Hepatocyte (in vitro differentiated cells): ENCODE measurements at regions not wholly inside any gene's neighbourhood (a gene's known extent, or its start where the extent isn't known, plus 50 kb on each side); places are given as distances from the start of the nearest gene placed in this dataset.

Experiments
- CTCF ChIP-seq: fragments of 200-600 bp; sonication (generic); IDR thresholded peaks from 2 replicates; pipeline ENCODE4 v1.5.1; 2016; ENCODE audit warnings: antibody characterized with exemption, mild to moderate bottlenecking; ENCODE audit not compliant: poor library complexity
- EZH2 ChIP-seq: fragments of 200-600 bp; sonication (generic); IDR thresholded peaks from 2 replicates; pipeline ENCODE4 v1.6.1; 2016; ENCODE audit warnings: antibody characterized with exemption, mild to moderate bottlenecking, borderline replicate concordance

GRCh38 chr15:69883306-69883705 lies 214.4 kb downstream of the TLE3 start:
- TF ChIP-seq CTCF, result no peak
- no peak for TF ChIP-seq EZH2
